ENCODE measurements at regions not wholly inside any gene's neighbourhood (a gene's known extent, or its start where the extent isn't known, plus 50 kb on each side); places are given as distances from the start of the nearest gene placed in this dataset.

- DNase-seq (ENCODE audit: low read depth) = no peak
Observed at GRCh38 chr3:80227216-80227615, 459.4 kb upstream of the ROBO1 start.

- no peak for DNase-seq (ENCODE audit: low read depth)
Observed at GRCh38 chr3:80215191-80215590, 447.4 kb upstream of the ROBO1 start.

GRCh38 chr3:80213086-80213485, 445.3 kb upstream of the ROBO1 start:
- DNase-seq (ENCODE audit: low read depth) = no peak

- no peak for DNase-seq (ENCODE audit: low read depth)
Observed at GRCh38 chr3:80192936-80193335, 425.1 kb upstream of the ROBO1 start.

GRCh38 chr3:80190051-80190450, 422.3 kb upstream of the ROBO1 start:
- peak; percentile 48 for DNase-seq (ENCODE audit: low read depth)

GRCh38 chr3:80187981-80188380, 420.2 kb upstream of the ROBO1 start:
- DNase-seq (ENCODE audit: low read depth) = no peak

- no peak for DNase-seq (ENCODE audit: low read depth)
Observed at GRCh38 chr3:80159990-80160506, 392.2 kb upstream of the ROBO1 start.

- DNase-seq (ENCODE audit: low read depth) = no peak
Observed at GRCh38 chr3:80158332-80158731, 390.5 kb upstream of the ROBO1 start.

- no peak for DNase-seq (ENCODE audit: low read depth)
Observed at GRCh38 chr3:80157546-80157945, 389.7 kb upstream of the ROBO1 start.

- no peak for DNase-seq (ENCODE audit: low read depth)
Observed at GRCh38 chr3:80152692-80153091, 384.9 kb upstream of the ROBO1 start.

GRCh38 chr3:80142714-80143113, 374.9 kb upstream of the ROBO1 start:
- DNase-seq (ENCODE audit: low read depth) = no peak

- no peak for DNase-seq (ENCODE audit: low read depth)
Observed at GRCh38 chr3:80141557-80141956, 373.8 kb upstream of the ROBO1 start.

GRCh38 chr3:80116281-80116680, 348.5 kb upstream of the ROBO1 start:
- DNase-seq (ENCODE audit: low read depth) = no peak

GRCh38 chr3:80114694-80115093, 346.9 kb upstream of the ROBO1 start:
- no peak for DNase-seq (ENCODE audit: low read depth)

- DNase-seq (ENCODE audit: low read depth) = no peak
Observed at GRCh38 chr3:80113331-80113730, 345.5 kb upstream of the ROBO1 start.

- no peak for DNase-seq (ENCODE audit: low read depth)
Observed at GRCh38 chr3:80099559-80100066, 331.8 kb upstream of the ROBO1 start.

GRCh38 chr3:80097674-80098073, 329.9 kb upstream of the ROBO1 start:
- DNase-seq (ENCODE audit: low read depth) = peak; percentile 2

GRCh38 chr3:80096909-80097308, 329.1 kb upstream of the ROBO1 start:
- no peak for DNase-seq (ENCODE audit: low read depth)

- DNase-seq (ENCODE audit: low read depth) = no peak
Observed at GRCh38 chr3:80094589-80094988, 326.8 kb upstream of the ROBO1 start.

- peak; percentile 4 for DNase-seq (ENCODE audit: low read depth)
Observed at GRCh38 chr3:80087767-80088166, 320.0 kb upstream of the ROBO1 start.

- DNase-seq (ENCODE audit: low read depth) = no peak
Observed at GRCh38 chr3:80086426-80086825, 318.6 kb upstream of the ROBO1 start.

GRCh38 chr3:80079886-80080285, 312.1 kb upstream of the ROBO1 start:
- DNase-seq (ENCODE audit: low read depth) = no peak

- no peak for DNase-seq (ENCODE audit: low read depth)
Observed at GRCh38 chr3:80068459-80068858, 300.7 kb upstream of the ROBO1 start.

- DNase-seq (ENCODE audit: low read depth) = no peak
Observed at GRCh38 chr3:80063535-80063934, 295.7 kb upstream of the ROBO1 start.
